T-helper 2 cell treated with Interferon-gamma antibody and Interleukin-4, amounts not matched to agents 5 μg/mL and 100 μg/mL, for 36 hours (primary cell): ENCODE measurements at regions not wholly inside any gene's neighbourhood (a gene's known extent, or its start where the extent isn't known, plus 50 kb on each side); places are given as distances from the start of the nearest gene placed in this dataset.

Experiments
- DNase-seq: peaks from one replicate; pipeline ENCODE4 v3.0.0; 2021; ENCODE audit warnings: low spot score
- H3K27ac Mint-ChIP-seq: one replicate; pipeline ENCODE4 v1.8.0; 2021; ENCODE audit warnings: mild to moderate bottlenecking, mixed read lengths
- H3K27me3 Mint-ChIP-seq: one replicate; pipeline ENCODE4 v1.8.0; 2021; ENCODE audit warnings: low read depth, mixed read lengths
- H3K36me3 Mint-ChIP-seq: one replicate; pipeline ENCODE4 v1.8.0; 2021; ENCODE audit warnings: low read depth, mixed read lengths
- H3K4me1 Mint-ChIP-seq: one replicate; pipeline ENCODE4 v1.8.0; 2021; ENCODE audit warnings: low read depth, mixed read lengths
- H3K4me3 Mint-ChIP-seq: one replicate; pipeline ENCODE4 v1.8.0; 2022; ENCODE audit warnings: mild to moderate bottlenecking, moderate library complexity, mixed read lengths
- H3K9me3 Mint-ChIP-seq: one replicate; pipeline ENCODE4 v1.8.0; 2021; ENCODE audit warnings: mixed read lengths

DNA sequence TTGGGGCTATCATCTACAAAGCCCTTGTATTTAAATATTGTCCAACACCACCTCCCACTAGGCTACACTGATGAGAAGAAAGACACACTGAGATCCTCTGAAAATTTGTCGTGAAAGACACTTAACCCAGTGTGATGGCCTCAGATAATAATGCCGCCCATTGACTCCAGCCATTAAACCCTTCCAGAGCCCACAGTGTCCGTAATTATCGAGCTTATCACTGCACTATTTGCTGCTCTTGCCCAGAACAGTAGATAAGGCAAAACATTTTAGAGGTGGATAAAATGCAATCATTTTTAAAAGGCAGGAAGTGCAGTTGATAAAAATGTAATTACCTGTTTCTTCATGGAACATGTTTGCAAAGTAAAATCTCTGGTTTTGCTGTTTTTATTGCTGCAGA, 121.3 kb upstream of the DDX18 start:
- Mint-ChIP-seq H3K27me3 (no peaks in the 10 kb centered on the region), H3K27ac (no peak overlapping the region), H3K4me3 (no peak overlapping the region), H3K9me3 (no peaks in the 10 kb centered on the region), H3K4me1 (no peaks in the 10 kb centered on the region), H3K36me3 (no peaks in the 10 kb centered on the region)
- DNase-seq = no peak

DNA sequence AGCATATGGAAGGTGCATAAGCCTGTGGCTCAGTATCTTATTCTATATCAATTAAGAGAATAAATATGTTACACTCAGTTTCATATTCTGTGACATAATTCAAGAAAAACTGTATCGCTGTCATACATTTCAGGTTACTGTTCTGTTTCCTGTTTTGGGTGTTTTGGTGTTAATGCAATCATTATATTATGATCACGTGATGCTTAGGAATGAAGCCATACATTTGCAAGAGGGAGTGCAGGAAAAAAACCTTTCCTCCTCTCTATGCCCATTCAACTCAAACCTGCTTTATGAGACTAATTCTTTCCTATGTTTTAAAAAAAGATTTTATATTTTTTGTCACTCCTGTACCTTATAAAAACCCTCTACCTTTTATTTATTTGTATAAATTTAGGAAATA, 120.8 kb upstream of the DDX18 start:
- H3K4me1 Mint-ChIP-seq = no peaks in the 10 kb centered on the region
- H3K4me3 Mint-ChIP-seq = no peak overlapping the region
- H3K9me3 Mint-ChIP-seq = no peaks in the 10 kb centered on the region
- no peaks in the 10 kb centered on the region for H3K36me3 Mint-ChIP-seq
- DNase-seq = no peak
- no peak overlapping the region for H3K27ac Mint-ChIP-seq
- H3K27me3 Mint-ChIP-seq = no peaks in the 10 kb centered on the region

DNA sequence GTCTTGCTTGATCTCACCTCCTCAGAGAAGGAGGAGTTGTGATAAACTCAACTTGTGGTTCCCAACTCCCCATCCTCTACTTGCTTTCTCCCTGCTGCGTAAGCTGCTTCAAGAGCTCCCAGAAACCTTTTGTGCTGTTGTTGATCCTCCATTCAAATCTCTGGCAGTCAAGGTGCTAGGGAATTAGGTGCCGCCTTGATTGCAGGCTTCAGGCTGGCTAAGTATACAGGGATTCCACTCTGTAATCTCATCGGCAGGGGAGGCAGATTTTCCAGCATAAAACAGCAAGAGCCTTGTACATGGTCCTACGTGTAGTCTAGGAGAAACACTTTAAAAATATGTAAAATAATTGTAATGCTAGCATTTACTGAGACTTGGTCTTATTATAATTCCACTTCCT, 116.2 kb upstream of the DDX18 start:
- Mint-ChIP-seq H3K27ac (no peak overlapping the region), H3K36me3 (no peaks in the 10 kb centered on the region), H3K27me3 (no peaks in the 10 kb centered on the region), H3K4me3 (no peak overlapping the region), H3K4me1 (no peaks in the 10 kb centered on the region), H3K9me3 (no peaks in the 10 kb centered on the region)
- DNase-seq = no peak

DNA sequence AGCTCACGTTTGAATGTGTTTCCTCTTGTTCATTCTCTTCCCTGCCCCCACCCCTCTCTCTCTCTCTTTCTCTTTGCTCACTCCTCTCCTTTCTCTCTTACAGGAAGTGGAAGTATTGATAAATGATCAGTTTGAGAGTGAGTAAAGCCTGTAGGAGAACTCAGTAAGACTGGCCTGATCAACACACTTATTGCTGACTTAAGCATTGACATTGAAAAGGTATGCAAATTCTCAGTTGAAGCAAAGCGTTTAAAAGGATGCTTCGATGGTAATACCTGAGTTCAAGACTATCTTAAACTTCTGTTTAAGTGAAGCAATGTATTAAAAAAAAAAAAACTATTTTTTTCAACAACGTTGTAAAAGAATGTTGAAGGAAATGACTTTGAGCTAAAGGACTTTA, 115.7 kb upstream of the DDX18 start:
- no peaks in the 10 kb centered on the region for H3K9me3 Mint-ChIP-seq

DNA sequence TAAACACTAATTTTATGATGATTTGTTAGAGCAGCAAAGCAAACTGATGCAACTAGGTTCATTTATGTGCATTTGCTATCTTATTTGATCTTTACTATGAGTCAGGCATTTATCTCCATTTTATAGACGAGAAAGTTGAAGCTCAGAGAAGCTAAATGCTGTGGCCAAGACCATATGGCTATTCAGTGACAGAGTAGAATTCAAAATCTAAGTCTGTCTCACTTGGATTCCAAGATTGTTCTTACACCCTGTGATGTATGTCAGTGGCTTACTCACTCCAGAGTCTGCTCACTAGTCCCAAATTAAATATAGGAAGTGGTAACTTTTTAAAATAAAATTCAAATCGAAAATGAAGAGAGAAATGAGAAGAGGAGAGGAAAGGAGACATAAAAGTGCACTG, 114.0 kb upstream of the DDX18 start:
- no peak for DNase-seq
- H3K4me1 Mint-ChIP-seq = no peaks in the 10 kb centered on the region
- no peak overlapping the region for H3K27ac Mint-ChIP-seq

More for the DNA sequence above, 115.7 kb upstream of the DDX18 start:
- no peaks in the 10 kb centered on the region for H3K4me1 Mint-ChIP-seq
- no peak for DNase-seq
- no peak overlapping the region for H3K4me3 Mint-ChIP-seq
- H3K27me3 Mint-ChIP-seq = no peaks in the 10 kb centered on the region
- no peak overlapping the region for H3K27ac Mint-ChIP-seq
- H3K36me3 Mint-ChIP-seq = no peaks in the 10 kb centered on the region

DNA sequence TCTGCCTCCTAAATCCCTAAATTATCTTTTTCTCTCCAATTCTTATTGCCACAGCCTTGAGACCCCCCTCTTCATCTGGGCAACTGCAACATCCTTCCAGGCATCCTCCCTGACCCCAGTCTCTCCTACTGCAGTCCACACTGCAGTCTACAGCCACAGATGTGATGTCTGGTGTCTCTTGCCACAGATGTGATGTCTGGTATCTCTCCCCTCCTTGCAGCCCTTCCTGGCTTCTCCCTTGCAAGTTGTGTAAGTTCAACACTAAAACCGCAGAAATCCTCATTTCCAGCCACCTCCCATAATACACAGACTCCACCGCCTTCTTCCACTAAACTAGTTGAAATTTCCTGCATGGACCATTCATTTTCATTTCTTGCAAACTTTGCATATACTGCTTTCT, 113.1 kb upstream of the DDX18 start:
- Mint-ChIP-seq H3K4me1 (no peaks in the 10 kb centered on the region), H3K4me3 (no peak overlapping the region), H3K27me3 (no peaks in the 10 kb centered on the region), H3K36me3 (no peaks in the 10 kb centered on the region), H3K9me3 (no peaks in the 10 kb centered on the region), H3K27ac (no peak overlapping the region)
- no peak for DNase-seq

More for the DNA sequence above, 114.0 kb upstream of the DDX18 start:
- Mint-ChIP-seq H3K27me3 (no peaks in the 10 kb centered on the region), H3K36me3 (no peaks in the 10 kb centered on the region), H3K4me3 (no peak overlapping the region), H3K9me3 (no peaks in the 10 kb centered on the region)

DNA sequence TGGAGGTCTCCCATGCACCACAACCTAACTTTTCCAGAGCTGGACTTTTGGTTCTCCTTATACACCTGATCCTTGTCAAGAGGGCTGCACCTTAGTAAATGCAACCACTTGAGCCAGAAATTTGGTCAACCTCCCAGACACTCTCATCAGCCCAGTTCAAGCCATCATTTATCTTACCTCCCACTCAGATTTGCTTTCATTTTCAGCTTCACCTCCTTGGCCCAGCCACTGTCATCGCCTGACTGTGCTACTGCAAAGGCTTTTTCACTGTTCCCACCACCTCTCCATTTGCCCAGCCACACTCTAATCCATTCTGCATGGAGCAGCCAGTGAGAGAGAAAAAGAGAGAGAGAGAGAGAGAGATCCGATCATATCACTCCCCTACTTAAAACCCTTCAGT, 112.4 kb upstream of the DDX18 start:
- no peaks in the 10 kb centered on the region for H3K36me3 Mint-ChIP-seq
- no peaks in the 10 kb centered on the region for H3K27me3 Mint-ChIP-seq
- H3K27ac Mint-ChIP-seq = no peak overlapping the region
- no peak overlapping the region for H3K4me3 Mint-ChIP-seq
- no peaks in the 10 kb centered on the region for H3K9me3 Mint-ChIP-seq
- H3K4me1 Mint-ChIP-seq = no peaks in the 10 kb centered on the region
- no peak for DNase-seq

DNA sequence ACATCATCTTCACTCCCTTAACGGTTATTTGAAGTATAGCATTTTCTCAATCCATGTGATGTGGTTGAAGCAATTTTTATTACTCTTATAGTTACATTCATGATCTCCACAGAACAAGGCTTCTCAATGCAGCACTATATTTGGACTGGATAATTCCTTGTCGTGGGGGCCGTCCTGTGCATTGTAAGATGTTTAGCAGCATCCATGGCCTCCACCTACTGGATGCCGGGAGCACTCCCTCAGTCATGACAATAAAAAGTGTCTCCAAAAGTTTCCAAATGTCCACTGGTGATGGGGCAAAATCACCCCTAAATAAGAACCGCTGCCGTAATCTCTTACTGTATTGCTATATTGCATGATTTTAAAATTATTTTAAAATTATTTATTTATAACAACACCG, 110.6 kb upstream of the DDX18 start:
- no peak for DNase-seq
- Mint-ChIP-seq H3K4me1 (no peaks in the 10 kb centered on the region), H3K9me3 (no peaks in the 10 kb centered on the region), H3K27ac (no peak overlapping the region), H3K36me3 (no peaks in the 10 kb centered on the region), H3K27me3 (no peaks in the 10 kb centered on the region), H3K4me3 (no peak overlapping the region)

DNA sequence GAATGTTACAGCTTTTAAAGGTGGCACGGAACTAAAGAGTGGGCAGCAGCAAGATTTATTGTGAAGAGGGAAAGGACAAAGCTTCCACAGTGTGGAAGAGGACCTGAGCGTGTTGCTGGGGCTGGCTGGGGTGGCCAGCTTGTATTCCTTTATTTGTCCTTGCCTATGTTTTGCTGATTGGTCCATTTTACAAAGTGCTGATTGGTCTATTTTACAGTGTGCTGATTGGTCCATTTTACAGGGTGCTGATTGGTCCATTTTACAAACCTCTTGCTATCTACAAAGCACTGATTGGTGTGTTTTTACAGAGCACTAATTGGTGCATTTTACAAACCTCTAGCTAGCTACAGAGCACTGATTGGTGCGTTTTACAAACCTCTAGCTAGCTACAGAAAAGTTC, 109.7 kb upstream of the DDX18 start:
- no peak overlapping the region for H3K4me3 Mint-ChIP-seq
- no peak for DNase-seq
- H3K27ac Mint-ChIP-seq = no peak overlapping the region
- no peaks in the 10 kb centered on the region for H3K4me1 Mint-ChIP-seq
- H3K9me3 Mint-ChIP-seq = no peaks in the 10 kb centered on the region
- H3K36me3 Mint-ChIP-seq = no peaks in the 10 kb centered on the region
- H3K27me3 Mint-ChIP-seq = no peaks in the 10 kb centered on the region

DNA sequence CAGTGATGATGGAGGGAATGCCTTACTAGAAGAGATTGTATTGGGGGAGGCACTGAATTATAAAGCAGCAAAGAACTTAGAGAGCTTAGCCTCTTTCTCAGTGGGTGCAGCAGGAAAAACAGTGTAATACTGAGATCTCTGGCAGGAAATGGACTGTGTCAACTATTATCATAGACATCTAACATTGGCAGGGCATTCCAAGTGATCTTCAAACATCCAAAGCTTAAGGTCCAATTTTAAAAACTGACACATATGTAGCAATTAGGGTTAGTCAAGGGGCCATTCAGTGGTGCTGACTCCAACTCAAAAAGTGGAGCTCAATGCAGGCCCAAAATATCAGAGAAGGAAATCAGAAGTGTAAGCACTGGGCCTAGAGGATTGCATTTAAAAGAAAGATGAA, 106.6 kb upstream of the DDX18 start:
- Mint-ChIP-seq H3K27ac (no peak overlapping the region), H3K4me3 (no peak overlapping the region), H3K27me3 (no peaks in the 10 kb centered on the region), H3K4me1 (no peaks in the 10 kb centered on the region), H3K36me3 (no peaks in the 10 kb centered on the region), H3K9me3 (no peaks in the 10 kb centered on the region)
- DNase-seq = no peak

DNA sequence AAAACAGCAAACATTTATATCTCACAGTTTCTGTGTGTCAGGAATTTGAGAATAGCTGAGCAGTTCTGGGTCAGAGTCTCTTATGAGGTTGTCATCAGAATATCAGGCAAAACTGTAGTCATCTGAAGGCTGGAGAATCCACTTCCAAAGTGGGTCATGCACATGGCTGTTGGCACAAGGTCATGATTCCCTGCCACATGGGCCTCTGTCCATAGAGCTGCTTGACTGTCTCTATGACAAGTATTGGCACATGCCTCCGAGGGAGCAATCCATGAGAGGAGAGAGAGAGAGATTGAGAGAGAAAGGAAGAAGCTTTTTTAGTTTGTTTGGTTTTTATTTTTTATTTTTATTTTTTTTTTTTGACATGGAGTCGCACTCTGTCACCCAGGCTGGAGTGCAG, 101.8 kb upstream of the DDX18 start:
- no peaks in the 10 kb centered on the region for H3K36me3 Mint-ChIP-seq
- no peaks in the 10 kb centered on the region for H3K27me3 Mint-ChIP-seq
- no peak overlapping the region for H3K27ac Mint-ChIP-seq
- no peak overlapping the region for H3K4me3 Mint-ChIP-seq
- H3K9me3 Mint-ChIP-seq = no peaks in the 10 kb centered on the region
- no peaks in the 10 kb centered on the region for H3K4me1 Mint-ChIP-seq
- no peak for DNase-seq

DNA sequence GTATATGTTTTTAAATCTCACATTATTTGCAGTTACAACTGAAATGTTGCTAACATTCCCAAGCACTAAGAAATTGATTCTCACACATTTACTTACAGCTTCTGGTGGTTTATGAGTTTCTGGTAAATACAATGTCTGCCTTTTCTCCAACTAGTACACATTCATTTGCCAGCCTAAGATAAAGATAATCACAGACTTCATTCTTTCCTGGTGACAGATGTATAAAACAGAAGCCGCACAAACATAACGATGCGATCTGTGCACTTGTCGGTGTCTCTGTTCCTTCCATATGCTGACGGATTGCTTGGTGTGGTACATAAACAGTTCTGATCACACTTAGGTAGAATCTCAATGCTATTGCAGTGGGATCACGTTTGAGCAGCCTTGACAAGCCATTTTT, 100.4 kb upstream of the DDX18 start:
- no peaks in the 10 kb centered on the region for H3K36me3 Mint-ChIP-seq
- no peaks in the 10 kb centered on the region for H3K4me1 Mint-ChIP-seq
- DNase-seq = no peak
- no peak overlapping the region for H3K4me3 Mint-ChIP-seq
- no peaks in the 10 kb centered on the region for H3K9me3 Mint-ChIP-seq
- H3K27ac Mint-ChIP-seq = no peak overlapping the region
- H3K27me3 Mint-ChIP-seq = no peaks in the 10 kb centered on the region

DNA sequence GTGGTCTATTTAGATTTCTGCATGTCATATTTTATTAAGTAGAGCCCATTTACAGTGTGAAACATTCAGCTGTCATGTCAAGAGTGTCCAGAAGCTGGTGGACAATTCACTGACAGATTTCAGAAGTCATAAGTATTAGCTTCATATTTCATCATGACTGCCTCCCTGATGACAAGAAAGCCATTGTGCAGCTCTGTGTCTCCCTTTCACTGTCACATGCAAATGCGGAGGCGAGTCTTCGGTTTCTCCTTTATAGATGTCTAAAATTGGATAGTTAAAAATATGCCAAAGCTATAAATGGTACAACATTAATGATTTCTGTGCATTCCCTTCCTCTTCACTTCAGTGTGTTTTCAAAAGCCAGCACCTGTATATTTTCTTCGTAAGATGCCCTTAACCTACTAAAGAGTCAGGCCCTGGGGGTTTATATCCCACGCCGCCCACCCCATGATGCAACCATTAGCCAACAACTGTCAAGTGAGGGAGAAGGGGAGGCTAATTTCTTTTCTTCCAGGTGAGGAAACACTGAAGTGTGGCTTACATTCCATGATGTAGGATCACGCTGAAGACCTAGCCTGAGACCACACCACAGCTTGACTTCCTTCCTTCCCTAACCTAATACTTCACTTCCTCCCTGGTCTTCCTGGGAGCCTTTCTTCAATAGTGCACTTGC, 99.6 kb upstream of the DDX18 start:
- H3K4me1 Mint-ChIP-seq = no peaks in the 10 kb centered on the region
- no peak for DNase-seq

DNA sequence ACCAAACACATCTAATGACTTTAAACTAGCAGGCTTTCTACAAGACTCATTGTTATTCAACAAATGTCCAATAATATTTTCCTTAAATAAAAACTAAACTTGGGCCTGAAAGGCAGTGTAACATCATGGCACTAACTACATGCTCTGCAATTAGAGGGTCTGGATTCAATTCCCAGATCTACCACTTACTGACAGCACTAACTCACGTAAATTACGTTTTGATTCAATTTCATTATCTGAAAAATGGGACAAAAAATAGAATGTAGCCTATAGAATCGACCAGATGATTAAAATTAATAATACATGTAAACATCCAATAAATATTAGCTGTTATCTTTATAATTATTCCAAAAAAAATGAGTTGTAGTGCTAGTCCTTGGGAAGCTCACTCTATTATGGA, 98.0 kb upstream of the DDX18 start:
- H3K9me3 Mint-ChIP-seq = no peaks in the 10 kb centered on the region
- H3K36me3 Mint-ChIP-seq = no peaks in the 10 kb centered on the region
- no peak for DNase-seq
- no peak overlapping the region for H3K27ac Mint-ChIP-seq
- no peaks in the 10 kb centered on the region for H3K27me3 Mint-ChIP-seq
- H3K4me1 Mint-ChIP-seq = no peaks in the 10 kb centered on the region
- no peak overlapping the region for H3K4me3 Mint-ChIP-seq

More for the DNA sequence above, 99.6 kb upstream of the DDX18 start:
- no peaks in the 10 kb centered on the region for H3K36me3 Mint-ChIP-seq
- no peak overlapping the region for H3K4me3 Mint-ChIP-seq
- no peaks in the 10 kb centered on the region for H3K27me3 Mint-ChIP-seq
- no peak overlapping the region for H3K27ac Mint-ChIP-seq
- H3K9me3 Mint-ChIP-seq = no peaks in the 10 kb centered on the region

DNA sequence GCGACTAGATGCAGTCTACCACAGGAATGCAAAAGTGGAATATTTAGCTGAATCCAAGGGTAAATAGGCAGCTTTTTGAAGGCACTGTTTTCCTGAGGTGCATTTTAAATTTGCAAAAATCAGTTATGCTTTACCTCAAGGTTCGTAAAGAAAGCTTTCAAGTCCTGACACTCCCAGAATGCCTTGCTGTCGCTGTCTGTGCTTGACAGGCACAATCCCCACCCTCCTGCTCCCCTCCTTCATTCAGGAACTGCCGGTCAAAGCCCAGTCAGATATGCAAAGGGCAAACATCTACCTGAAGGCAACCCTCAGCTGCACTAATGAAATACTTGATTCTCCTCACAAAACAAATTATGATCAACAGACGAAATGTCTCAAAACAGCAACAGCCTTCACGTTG, 97.4 kb upstream of the DDX18 start:
- H3K27ac Mint-ChIP-seq = no peak overlapping the region
- DNase-seq = no peak
- H3K36me3 Mint-ChIP-seq = no peaks in the 10 kb centered on the region
- H3K4me3 Mint-ChIP-seq = no peak overlapping the region
- no peaks in the 10 kb centered on the region for H3K9me3 Mint-ChIP-seq
- no peaks in the 10 kb centered on the region for H3K27me3 Mint-ChIP-seq
- H3K4me1 Mint-ChIP-seq = peaks cover 2% of the 10 kb centered on the region
